K562 (cell line): ENCODE measurements at regions not wholly inside any gene's neighbourhood (a gene's known extent, or its start where the extent isn't known, plus 50 kb on each side); places are given as distances from the start of the nearest gene placed in this dataset.

ENCODE experiments used
- ATAC-seq: fragments of 200-7000 bp; cut with Tn5 transposase; 3 replicates; pipeline ENCODE4 v1.9.1; 2020; ENCODE audit warnings: moderate library complexity
- BruUV-seq: library from RNA; stranded (reverse); fragments of 400-500 nt; replicated peaks from 2 replicates; lab custom pipeline; 2021; lab: Mats Ljungman, UMichigan
- CTCF ChIA-PET: fragments of 300-600 bp; formaldehyde crosslinking; extraction: SDS; loops from one replicate; lab custom pipeline; 2021; ENCODE audit warnings: low intra/inter-chr PET ratio; lab: Yijun Ruan, JAX
- POLR2A ChIA-PET: fragments of 300-600, 350-650 bp; sonication (Branson Sonifier 250); formaldehyde crosslinking; extraction: SDS; loops from one replicate; lab custom pipeline; 2021; ENCODE audit warnings: antibody characterized with exemption, inconsistent platforms; lab: Yijun Ruan, JAX
- DNase-seq, 4 experiments: peaks; one replicate each; pipeline versions ENCODE4 v3.0.0 to v3.0.0-alpha.2; 2011 to 2018; ENCODE audit warnings: low spot score in 3 of 4, mixed read lengths in 3 of 4; ENCODE audit errors: extremely low read depth in 1 of 4
- FAIRE-seq: peaks from 2 replicates; lab custom pipeline; 2011; peaks lifted over from hg19 to GRCh38; lab: Jason Lieb, UNC
- H2AFZ ChIP-seq: 2 replicates; pipeline ENCODE4 v1.6.0; 2011; ENCODE audit warnings: low read depth, low read length, control low read depth, inconsistent platforms
- H3K27ac ChIP-seq: fragments of 200-600 bp; 3 replicates; pipeline ENCODE4 v1.8.0; 2011; ENCODE audit warnings: low read depth, mild to moderate bottlenecking, control low read depth, inconsistent platforms, low read length, moderate library complexity, mixed read lengths; ENCODE audit errors: extremely low read depth
- H3K27me3 ChIP-seq, 2 experiments: fragments of 300-600 bp in 1 of 2; 2 replicates in 1 of 2; 3 replicates in 1 of 2; pipeline versions ENCODE4 v1.6.0 to v1.8.0; 2011; ENCODE audit warnings: inconsistent platforms in 2 of 2, low read length in 2 of 2, mild to moderate bottlenecking in 1 of 2, mixed read lengths in 1 of 2, moderate library complexity in 1 of 2; ENCODE audit not compliant: control insufficient read depth in 2 of 2, insufficient read depth in 2 of 2
- H3K36me3 ChIP-seq: fragments of 300-600 bp; 3 replicates; pipeline ENCODE4 v1.8.0; 2011; ENCODE audit warnings: mild to moderate bottlenecking, low read length, inconsistent platforms; ENCODE audit not compliant: control insufficient read depth, insufficient read depth
- H3K4me1 ChIP-seq, 2 experiments: fragments of 200-600 bp in 1 of 2; replicated peaks in 1 of 2; 2 replicates in 1 of 2; 3 replicates in 1 of 2; pipeline versions ENCODE4 v1.5.1 to v1.8.0; 2011; ENCODE audit warnings: inconsistent platforms in 2 of 2, low read length in 2 of 2, mild to moderate bottlenecking in 1 of 2, mixed read lengths in 1 of 2, moderate library complexity in 1 of 2; ENCODE audit not compliant: control insufficient read depth in 2 of 2, insufficient read depth in 2 of 2
- H3K4me2 ChIP-seq: 2 replicates; pipeline ENCODE4 v1.6.1; 2011; ENCODE audit warnings: low read length, control low read depth, inconsistent platforms, mixed read lengths; ENCODE audit not compliant: insufficient read depth
- H3K4me3 ChIP-seq: fragments of 200-600 bp; sonication (generic), shearing (Covaris generic); 2 replicates; pipeline ENCODE4 v1.5.1; 2016; ENCODE audit warnings: control low read depth, inconsistent platforms
- H3K79me2 ChIP-seq: fragments of 200-600 bp; 3 replicates; pipeline ENCODE4 v1.8.0; 2011; ENCODE audit warnings: low read length, inconsistent platforms; ENCODE audit not compliant: control insufficient read depth, insufficient read depth
- H3K9ac ChIP-seq, 2 experiments: 2 replicates each; pipeline versions ENCODE4 v1.6.0 to v1.6.1; 2011; ENCODE audit warnings: low read depth in 2 of 2, low read length in 2 of 2, control low read depth in 1 of 2, inconsistent platforms in 1 of 2, mild to moderate bottlenecking in 1 of 2, mixed read lengths in 1 of 2; ENCODE audit not compliant: insufficient read depth in 1 of 2
- H3K9me1 ChIP-seq: one replicate; pipeline ENCODE4 v1.6.0; 2011; ENCODE audit warnings: inconsistent platforms, mild to moderate bottlenecking, low read length, moderate library complexity; ENCODE audit not compliant: control insufficient read depth, insufficient read depth
- H3K9me3 ChIP-seq: replicated peaks from 2 replicates; pipeline ENCODE4 v1.5.1; 2011; ENCODE audit warnings: low read depth, low read length, inconsistent platforms; ENCODE audit not compliant: control insufficient read depth, insufficient read depth
- H4K20me1 ChIP-seq: replicated peaks from 2 replicates; pipeline ENCODE4 v1.6.1; 2011; ENCODE audit warnings: low read length, inconsistent platforms, mixed read lengths; ENCODE audit not compliant: control insufficient read depth, insufficient read depth
- CREBBP ChIP-seq: IDR thresholded peaks from one replicate; pipeline ENCODE4 v1.6.1; 2012; ENCODE audit warnings: low read depth, mild to moderate bottlenecking, control low read depth, inconsistent platforms, low read length
- ETV6 ChIP-seq, 3 experiments: fragments of 150-350 bp in 1 of 3; sonication (generic) in 1 of 3; formaldehyde crosslinking in 1 of 3; IDR thresholded peaks; 2 replicates each; pipeline versions ENCODE4 v1.6.1 to v1.8.0; 2014 to 2022; ENCODE audit warnings: borderline replicate concordance in 2 of 3, low read depth in 2 of 3, antibody characterized with exemption in 1 of 3, low read length in 1 of 3, mild to moderate bottlenecking in 1 of 3, missing genetic modification reagents in 1 of 3
- GTF2F1 ChIP-seq: IDR thresholded peaks from 2 replicates; pipeline ENCODE4 v1.6.1; 2011; ENCODE audit warnings: low read depth, low read length, improper control_type of control experiment
- HCFC1 ChIP-seq: IDR thresholded peaks from 2 replicates; pipeline ENCODE4 v1.6.1; 2012; ENCODE audit warnings: low read depth, low read length, improper control_type of control experiment
- KHSRP ChIP-seq: fragments of 450-650 bp; IDR thresholded peaks from 2 replicates; pipeline ENCODE4 v1.6.1; 2017
- OTX1 ChIP-seq: fragments of 450-650 bp; formaldehyde crosslinking; IDR thresholded peaks from 2 replicates; pipeline ENCODE4 v1.4.0; 2022; ENCODE audit warnings: mild to moderate bottlenecking
- POLR3G ChIP-seq: IDR thresholded peaks from 2 replicates; pipeline ENCODE4 v1.6.1; 2011; ENCODE audit not compliant: insufficient read length, insufficient replicate concordance; ENCODE audit errors: extremely low read depth
- RAD21 ChIP-seq, 2 experiments: fragments of 250-450 bp in 1 of 2; fragments of 450-650 bp in 1 of 2; sonication (Bioruptor Pico) in 1 of 2; formaldehyde crosslinking in 1 of 2; IDR thresholded peaks in 1 of 2; conservative IDR thresholded peaks in 1 of 2; 2 replicates each; pipeline versions ENCODE4 v1.4.0 to v1.8.0; 2020 to 2022; ENCODE audit warnings: mild to moderate bottlenecking in 2 of 2, moderate library complexity in 1 of 2
- REST ChIP-seq, 2 experiments: fragments of 450-650 bp; formaldehyde crosslinking in 1 of 2; IDR thresholded peaks; 2 replicates each; pipeline versions ENCODE4 v1.4.0 to v1.6.1; 2014 to 2020; ENCODE audit warnings: mild to moderate bottlenecking in 2 of 2, borderline replicate concordance in 1 of 2, low read depth in 1 of 2
- ZNF584 ChIP-seq: fragments of 200-800 bp; sonication (Bioruptor generic); IDR thresholded peaks from 2 replicates; pipeline ENCODE4 v1.6.1; 2016; ENCODE audit warnings: low read depth, mild to moderate bottlenecking, missing genetic modification characterization, missing compliant biosample characterization
- WGBS: fragments of 100-300 bp; shearing (Covaris generic); methylation state at CpG from one replicate; pipeline ENCODE4 v1.1.6; 2016; ENCODE audit warnings: low coverage, mixed read lengths; ENCODE audit not compliant: insufficient coverage; ENCODE audit errors: missing lambda C conversion rate; 5-methylcytosine and 5-hydroxymethylcytosine counted together
- in situ Hi-C: fragments of 300-500 bp; cut with MboI; formaldehyde crosslinking; loops from 4 replicates; pipeline ENCODE4 v1.15.0; 2018; ENCODE audit warnings: inconsistent platforms, mixed read lengths
- intact Hi-C: fragments of 100-400 bp; cut with micrococcal nuclease; formaldehyde crosslinking; loops from 2 replicates; pipeline ENCODE4 v1.14.2; 2022
- TF ChIP-seq, protein P1 (sequence below): fragments of 250-450 bp; sonication (Bioruptor Pico); IDR thresholded peaks from 2 replicates; pipeline ENCODE4 v1.4.0; 2020; ENCODE audit warnings: mild to moderate bottlenecking

DNA sequence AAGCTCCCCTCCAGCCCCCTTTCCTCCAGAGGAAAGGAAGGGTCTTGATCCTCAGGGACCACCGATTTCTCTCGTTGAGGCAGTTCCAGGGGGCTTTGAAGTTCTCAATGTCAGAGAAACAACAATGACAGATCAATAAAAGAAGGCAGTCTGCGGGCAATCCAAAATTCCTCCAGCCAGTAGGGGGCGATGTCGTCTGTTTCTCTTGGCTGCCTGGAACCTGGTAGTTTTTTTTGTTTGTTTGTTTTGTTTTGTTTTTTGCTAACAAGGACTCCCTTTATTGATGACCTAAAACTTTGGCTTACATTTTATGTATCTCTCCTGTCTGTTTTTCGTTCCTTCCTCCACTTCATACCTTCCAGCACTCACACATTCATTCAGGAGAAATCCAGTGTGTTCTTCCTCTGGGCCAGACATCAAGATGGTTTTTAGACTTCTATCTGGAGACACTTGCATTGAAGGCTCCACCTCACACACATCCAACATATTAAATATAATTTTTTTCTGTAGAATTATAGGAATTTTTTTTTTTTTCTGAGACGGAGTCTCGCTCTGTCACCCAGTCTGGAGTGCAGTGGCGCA, 276.6 kb downstream of the RPLP1 start:
- Histone ChIP-seq H3K27ac (no peak overlapping the region), H3K4me3 (no peak overlapping the region), H3K9me3 (no peaks in the 10 kb centered on the region), H3K4me1 (no peaks in the 10 kb centered on the region), H3K9me1 (no peaks in the 10 kb centered on the region), H2AFZ (0 out of 2 replicates have a peak overlapping the region, but pooled peaks have one; percentile 55), H4K20me1 (no peaks in the 10 kb centered on the region), H3K27me3 (no peaks in the 10 kb centered on the region; a peak in 4 of 5 replicates), H3K4me2 (no peak overlapping the region), H3K9ac (no peak overlapping the region), H3K79me2 (no peaks in the 10 kb centered on the region), H3K36me3 (no peaks in the 10 kb centered on the region)
- in situ Hi-C loops (loop anchor here (25.0 kb wide), 1 partner anchor 758 kb away; no protein-coding TSS in a partner anchor), intact Hi-C loops (no loop called here)
- DNase-seq, result peak; percentile 41 to 59 (median 50)
- POLR2A ChIA-PET, result interaction anchor here (0.6 kb wide), 1 partner anchor 22 kb away, joined by 5 read pairs; no protein-coding TSS in a partner anchor
- WGBS, result 23% methylated on average over 9 of the region's 9 CpGs
- ATAC-seq, result peak; percentile 57; the same call in 2 of the 3 replicates
- CTCF ChIA-PET, result interaction anchor here (0.6 kb wide), 1 partner anchor 1070 kb away, joined by 3 read pairs; no protein-coding TSS in a partner anchor
- peak; percentile 73 for FAIRE-seq
- BruUV-seq, result no TSS peak
- TF ChIP-seq HCFC1 (no peak), ETV6 (IDR thresholded peaks at IDR 0.05; ENCODE audit: borderline replicate concordance in 1 of 2, low read depth in 2 of 2, low read length in 1 of 2) (no peak), ETV6 (CRISPR knock-in tag; IDR thresholded peaks at IDR 0.05; ENCODE audit: borderline replicate concordance) (no peak), GTF2F1 (no peak), RAD21 (CRISPR knock-in tag; conservative IDR thresholded peaks at IDR 0.05 in 1 of 2, IDR thresholded peaks at IDR 0.05 in 1 of 2) (peak; percentile 43 to 69), REST (IDR thresholded peaks at IDR 0.05; ENCODE audit: borderline replicate concordance) (peak; percentile 37; the same call in 1 of the 2 replicates), REST (CRISPR knock-in tag; IDR thresholded peaks at IDR 0.05; ENCODE audit: low read depth) (no peak), CREBBP (no peak), POLR3G (no peak), KHSRP (no peak), ZNF584 (CRISPR knock-in tag) (no peak), OTX1 (CRISPR knock-in tag) (no peak)
- TF ChIP-seq, protein P1, sequence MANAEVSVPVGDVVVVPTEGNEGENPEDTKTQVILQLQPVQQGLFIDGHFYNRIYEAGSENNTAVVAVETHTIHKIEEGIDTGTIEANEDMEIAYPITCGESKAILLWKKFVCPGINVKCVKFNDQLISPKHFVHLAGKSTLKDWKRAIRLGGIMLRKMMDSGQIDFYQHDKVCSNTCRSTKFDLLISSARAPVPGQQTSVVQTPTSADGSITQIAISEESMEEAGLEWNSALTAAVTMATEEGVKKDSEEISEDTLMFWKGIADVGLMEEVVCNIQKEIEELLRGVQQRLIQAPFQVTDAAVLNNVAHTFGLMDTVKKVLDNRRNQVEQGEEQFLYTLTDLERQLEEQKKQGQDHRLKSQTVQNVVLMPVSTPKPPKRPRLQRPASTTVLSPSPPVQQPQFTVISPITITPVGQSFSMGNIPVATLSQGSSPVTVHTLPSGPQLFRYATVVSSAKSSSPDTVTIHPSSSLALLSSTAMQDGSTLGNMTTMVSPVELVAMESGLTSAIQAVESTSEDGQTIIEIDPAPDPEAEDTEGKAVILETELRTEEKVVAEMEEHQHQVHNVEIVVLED (CRISPR knock-in tag), result no peak
